ENCODE measurements at regions not wholly inside any gene's neighbourhood (a gene's known extent, or its start where the extent isn't known, plus 50 kb on each side); places are given as distances from the start of the nearest gene placed in this dataset.
"Not testable (repeated sequence)": the region's sequence is repeated elsewhere in the genome, so short reads cannot be mapped to it uniquely, and the experiment has no call there.

GRCh38 chr16:5158494-5158893 is 60.9 kb upstream of the EEF2KMT start:
- DNase-seq (ENCODE audit: low spot score), result no peak
- no peak for TF ChIP-seq CTCF (IDR thresholded peaks at IDR 0.05; ENCODE audit: extremely low read depth, missing control alignments)

GRCh38 chr16:5156486-5156885 is 58.9 kb upstream of the EEF2KMT start:
- not testable (repeated sequence) for DNase-seq (ENCODE audit: low spot score)

- not testable (repeated sequence) for DNase-seq (ENCODE audit: low spot score)
These were observed 56.4 kb upstream of the EEF2KMT start for GRCh38 chr16:5154006-5154405.

GRCh38 chr16:5151409-5151808 is 53.8 kb upstream of the EEF2KMT start:
- DNase-seq (ENCODE audit: low spot score), result not testable (repeated sequence)

Data from GM20000 (cell line).